ENCODE measurements at regions not wholly inside any gene's neighbourhood (a gene's known extent, or its start where the extent isn't known, plus 50 kb on each side); places are given as distances from the start of the nearest gene placed in this dataset.

- ChIA-PET POLR2A (no interaction called here), SMC1A (ENCODE audit: uncharacterized antibody, unreplicated experiment) (interaction anchor here (1.1 kb wide), 1 partner anchor 9 kb away, joined by 3 read pairs; no protein-coding TSS in a partner anchor), RAD21 (ENCODE audit: unreplicated experiment) (no interaction called here), CTCF (interaction anchor here (2.2 kb wide), 1 partner anchor 198 kb away, joined by 9 read pairs; no protein-coding TSS in a partner anchor)
- no peaks in the 10 kb centered on the region for H3K79me2 ChIP-seq (ENCODE audit: control insufficient read depth, insufficient read depth, low read length)
- H3K27me3 ChIP-seq (replicated peaks in 1 of 2; ENCODE audit: control insufficient read depth in 2 of 2, insufficient read depth in 2 of 2, low read length in 1 of 2) = no peaks in the 10 kb centered on the region
- BruUV-seq (replicated peaks) = no TSS peak
- peak overlapping the region; percentile 51; the same call in 1 of the 2 replicates for H2AFZ ChIP-seq (ENCODE audit: control insufficient read depth, low read depth, low read length)
- no peak overlapping the region for H3K4me2 ChIP-seq (ENCODE audit: control insufficient read depth, insufficient read depth)
- no peak for DNase-seq (ENCODE audit: low read depth, low spot score)
- H3K9me3 ChIP-seq (replicated peaks; ENCODE audit: control insufficient read depth, insufficient read depth, low read length) = no peaks in the 10 kb centered on the region
- intact Hi-C loops (cut with micrococcal nuclease; ENCODE audit: unreplicated experiment) = no loop called here
- no peaks in the 10 kb centered on the region for H4K20me1 ChIP-seq (ENCODE audit: control insufficient read depth, insufficient read depth)
- H3K4me3 ChIP-seq = no peak overlapping the region
- no peaks in the 10 kb centered on the region for H3K36me3 ChIP-seq (ENCODE audit: control insufficient read depth in 2 of 2, insufficient read depth in 2 of 2, low read length in 1 of 2)
- WGBS (ENCODE audit: insufficient coverage, insufficient replicate concordance, low lambda C conversion rate, missing lambda C conversion rate) = 62% methylated on average over 4 of the region's 4 CpGs
- no peak; the same call in 2 of the 3 replicates for ATAC-seq
- H3K27ac ChIP-seq (ENCODE audit: control insufficient read depth, insufficient read depth) = no peak overlapping the region; the same call in 1 of the 2 replicates
- peaks cover 22% of the 10 kb centered on the region for H3K4me1 ChIP-seq (ENCODE audit: control insufficient read depth, insufficient read depth, low read length)
- 0 out of 2 replicates have a peak, but pooled peaks have one; percentile 19 for TF ChIP-seq RAD21 (IDR thresholded peaks at IDR 0.05; ENCODE audit: insufficient read depth, low read depth, low read length)
- TF ChIP-seq LARP7 (IDR thresholded peaks at IDR 0.05) = no peak
- TF ChIP-seq CTCF (IDR thresholded peaks at IDR 0.05 in 2 of 3, conservative IDR thresholded peaks at IDR 0.05 in 1 of 3; ENCODE audit: control insufficient read depth in 2 of 3, extremely low read depth in 1 of 3, insufficient read depth in 1 of 3, low read depth in 3 of 3, low read length in 3 of 3) = 0 out of 6 replicates have a peak, but pooled peaks of 1 of the 3 experiments have one; percentile 18
- H3K9ac ChIP-seq (ENCODE audit: control insufficient read depth, insufficient read depth, low read length) = no peak overlapping the region
- in situ Hi-C loops (cut with MboI) = no loop called here
- no peak for FAIRE-seq
These were observed 109.1 kb downstream of the ELAPOR2 start for GRCh38 chr7:86950360-86950759.

- ATAC-seq = no peak
- H3K4me2 ChIP-seq (ENCODE audit: control insufficient read depth, insufficient read depth) = peak overlapping the region; percentile 97
- in situ Hi-C loops (cut with MboI) = loop anchor here (25.0 kb wide), 1 partner anchor 462 kb away; no protein-coding TSS in a partner anchor
- FAIRE-seq = no peak
- intact Hi-C loops (cut with micrococcal nuclease; ENCODE audit: unreplicated experiment) = no loop called here
- SMC1A ChIA-PET (ENCODE audit: uncharacterized antibody, unreplicated experiment) = interaction anchor here (1.1 kb wide), 1 partner anchor 9 kb away, joined by 3 read pairs; no protein-coding TSS in a partner anchor
- no peak overlapping the region for H3K9ac ChIP-seq (ENCODE audit: control insufficient read depth, insufficient read depth, low read length)
- H3K36me3 ChIP-seq (ENCODE audit: control insufficient read depth in 2 of 2, insufficient read depth in 2 of 2, low read length in 1 of 2) = no peaks in the 10 kb centered on the region
- no peak overlapping the region for H3K4me3 ChIP-seq
- H3K27me3 ChIP-seq (replicated peaks in 1 of 2; ENCODE audit: control insufficient read depth in 2 of 2, insufficient read depth in 2 of 2, low read length in 1 of 2) = no peaks in the 10 kb centered on the region
- RAD21 ChIA-PET (ENCODE audit: unreplicated experiment) = no interaction called here
- CTCF ChIA-PET = interaction anchor here (1.2 to 2.2 kb wide), 2 partner anchors 9 to 198 kb away, joined by 3 to 9 read pairs; no protein-coding TSS in a partner anchor
- peaks cover 22% of the 10 kb centered on the region for H3K4me1 ChIP-seq (ENCODE audit: control insufficient read depth, insufficient read depth, low read length)
- peak overlapping the region; percentile 82 for H2AFZ ChIP-seq (ENCODE audit: control insufficient read depth, low read depth, low read length)
- H3K27ac ChIP-seq (ENCODE audit: control insufficient read depth, insufficient read depth) = peak overlapping the region; percentile 79
- no peaks in the 10 kb centered on the region for H4K20me1 ChIP-seq (ENCODE audit: control insufficient read depth, insufficient read depth)
- WGBS (ENCODE audit: insufficient coverage, insufficient replicate concordance, low lambda C conversion rate, missing lambda C conversion rate) = 79% methylated on average over 3 of the region's 3 CpGs
- no peaks in the 10 kb centered on the region for H3K9me3 ChIP-seq (replicated peaks; ENCODE audit: control insufficient read depth, insufficient read depth, low read length)
- POLR2A ChIA-PET = no interaction called here
- no peaks in the 10 kb centered on the region for H3K79me2 ChIP-seq (ENCODE audit: control insufficient read depth, insufficient read depth, low read length)
- no peak for DNase-seq (ENCODE audit: low read depth, low spot score)
- TF ChIP-seq RCOR1 (conservative IDR thresholded peaks at IDR 0.05; ENCODE audit: low read depth, low read length) (no peak), HDAC2 (IDR thresholded peaks at IDR 0.05) (no peak)
- BruUV-seq (replicated peaks) = no TSS peak
These were observed 109.6 kb downstream of the ELAPOR2 start for GRCh38 chr7:86949779-86950260.
